ENCODE measurements at regions not wholly inside any gene's neighbourhood (a gene's known extent, or its start where the extent isn't known, plus 50 kb on each side); places are given as distances from the start of the nearest gene placed in this dataset.

GRCh38 chr18:64240316-64240715, 91.4 kb upstream of the LINC00305 start:
- TF ChIP-seq CTCF (conservative IDR thresholded peaks at IDR 0.05 in 1 of 2, IDR thresholded peaks at IDR 0.05 in 1 of 2; ENCODE audit: low read depth in 1 of 2, low read length in 2 of 2) (no peak), EZH2 (IDR thresholded peaks at IDR 0.05; ENCODE audit: low read length, missing control alignments) (no peak)

Measured in fibroblast of lung (primary cell).